HG02610 (cell line): ENCODE measurements at regions not wholly inside any gene's neighbourhood (a gene's known extent, or its start where the extent isn't known, plus 50 kb on each side); places are given as distances from the start of the nearest gene placed in this dataset.
"Not testable (repeated sequence)": the region's sequence is repeated elsewhere in the genome, so short reads cannot be mapped to it uniquely, and the experiment has no call there.

ENCODE experiments used
- ATAC-seq: cut with Tn5 transposase; IDR thresholded peaks from one replicate; pipeline ENCODE4 v1.9.1; 2021; ENCODE audit warnings: mild to moderate bottlenecking, moderate library complexity; ENCODE audit not compliant: unreplicated experiment

GRCh38 chr2:142290931-142291330 lies 160.1 kb upstream of the LRP1B start:
- no peak for ATAC-seq

GRCh38 chr2:142286618-142287017 lies 155.8 kb upstream of the LRP1B start:
- peak; percentile 69 for ATAC-seq

GRCh38 chr2:142285480-142285879 lies 154.7 kb upstream of the LRP1B start:
- no peak for ATAC-seq

GRCh38 chr2:142284336-142284735 lies 153.5 kb upstream of the LRP1B start:
- not testable (repeated sequence) for ATAC-seq

GRCh38 chr2:142280831-142281230 lies 150.0 kb upstream of the LRP1B start:
- no peak for ATAC-seq

GRCh38 chr2:142270990-142271389 lies 140.2 kb upstream of the LRP1B start:
- ATAC-seq, result no peak

GRCh38 chr2:142270291-142270690 lies 139.5 kb upstream of the LRP1B start:
- no peak for ATAC-seq

- no peak for ATAC-seq
These were observed 128.5 kb upstream of the LRP1B start for GRCh38 chr2:142259356-142259755.

GRCh38 chr2:142254031-142254430 lies 123.2 kb upstream of the LRP1B start:
- no peak for ATAC-seq

- ATAC-seq, result no peak
These were observed 110.2 kb upstream of the LRP1B start for GRCh38 chr2:142241016-142241415.

GRCh38 chr2:142236181-142236580 lies 105.4 kb upstream of the LRP1B start:
- ATAC-seq, result no peak

- ATAC-seq, result no peak
These were observed 103.9 kb upstream of the LRP1B start for GRCh38 chr2:142234741-142235140.

GRCh38 chr2:142223309-142223708 lies 92.5 kb upstream of the LRP1B start:
- no peak for ATAC-seq

- no peak for ATAC-seq
These were observed 91.9 kb upstream of the LRP1B start for GRCh38 chr2:142222715-142223114.

- ATAC-seq, result no peak
These were observed 90.1 kb upstream of the LRP1B start for GRCh38 chr2:142220901-142221300.

- no peak for ATAC-seq
These were observed 89.4 kb upstream of the LRP1B start for GRCh38 chr2:142220239-142220638.

- ATAC-seq, result no peak
These were observed 87.7 kb upstream of the LRP1B start for GRCh38 chr2:142218471-142218870.

GRCh38 chr2:142217804-142218203 lies 87.0 kb upstream of the LRP1B start:
- no peak for ATAC-seq

GRCh38 chr2:142200062-142200461 lies 69.2 kb upstream of the LRP1B start:
- ATAC-seq, result no peak

- ATAC-seq, result no peak
These were observed 68.3 kb upstream of the LRP1B start for GRCh38 chr2:142199073-142199472.

GRCh38 chr2:142190805-142191204 lies 60.0 kb upstream of the LRP1B start:
- ATAC-seq, result no peak

- no peak for ATAC-seq
These were observed 58.7 kb upstream of the LRP1B start for GRCh38 chr2:142189501-142189900.

GRCh38 chr2:142188562-142188961 lies 57.7 kb upstream of the LRP1B start:
- ATAC-seq, result no peak
